ENCODE measurements at regions not wholly inside any gene's neighbourhood (a gene's known extent, or its start where the extent isn't known, plus 50 kb on each side); places are given as distances from the start of the nearest gene placed in this dataset.

DNA sequence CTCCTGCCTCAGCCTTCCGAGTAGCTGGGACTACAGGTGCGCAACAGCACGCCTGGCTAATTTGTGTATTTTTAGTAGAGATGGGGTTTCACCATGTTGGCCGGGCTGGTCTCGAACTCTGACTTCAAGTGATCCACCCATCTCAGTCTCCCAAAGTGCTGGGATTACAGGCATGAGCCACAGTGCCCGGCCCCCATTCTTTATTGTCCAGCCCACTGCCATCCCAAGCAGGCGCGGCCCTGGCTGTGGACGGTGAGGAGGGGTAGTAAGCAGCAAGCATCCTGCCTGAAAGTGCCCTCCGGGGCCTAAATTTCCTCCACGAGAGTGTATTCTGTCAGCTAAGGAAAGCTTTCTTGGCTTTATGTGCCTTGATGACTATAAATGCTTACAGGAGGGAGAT is 113.2 kb upstream of the CSF3R start:
- no peak overlapping the region for H3K56ac ChIP-seq (ENCODE audit: extremely low read depth, insufficient read depth, low read length)
- CTCF ChIA-PET: no interaction called here
- H2BK15ac ChIP-seq (ENCODE audit: low read depth, low read length): no peak overlapping the region
- no peaks in the 10 kb centered on the region for H3K79me1 ChIP-seq (ENCODE audit: low read depth in 1 of 2, low read length in 2 of 2)
- no peak overlapping the region for H3K4me2 ChIP-seq (ENCODE audit: low read depth, low read length)
- intact Hi-C loops (cut with micrococcal nuclease) (no loop called here), dilution Hi-C loops (cut with HindIII; ENCODE audit: low sequenced_read_pairs, unreplicated experiment) (no loop called here), in situ Hi-C loops (cut with MboI; ENCODE audit: low sequenced_read_pairs) (loop anchor here (25.0 kb wide), 1 partner anchor 716 kb away; no protein-coding TSS in a partner anchor)
- H3K27ac ChIP-seq (ENCODE audit: insufficient read depth, low read length): no peak overlapping the region
- H2AK5ac ChIP-seq (ENCODE audit: low read depth, low read length): no peak overlapping the region
- no peaks in the 10 kb centered on the region for H4K20me1 ChIP-seq (ENCODE audit: insufficient read depth, low read length)
- H3K4ac ChIP-seq (ENCODE audit: low read depth, low read length): no peak overlapping the region
- POLR2A ChIA-PET (ENCODE audit: unreplicated experiment): no interaction called here
- TF ChIP-seq POLR2A (IDR thresholded peaks at IDR 0.05; ENCODE audit: low read depth, low read length) (no peak), CHD1 (IDR thresholded peaks at IDR 0.05; ENCODE audit: low read depth, low read length) (no peak), RAD21 (IDR thresholded peaks at IDR 0.05; ENCODE audit: low read length) (no peak), NFE2L2 (IDR thresholded peaks at IDR 0.05; ENCODE audit: low read depth, low read length) (no peak), FOS (IDR thresholded peaks at IDR 0.05; ENCODE audit: low read depth, low read length) (no peak), CEBPB (IDR thresholded peaks at IDR 0.05; ENCODE audit: low read depth, low read length) (no peak), MAZ (IDR thresholded peaks at IDR 0.05; ENCODE audit: borderline replicate concordance, low read depth, low read length) (no peak), MAFK (IDR thresholded peaks at IDR 0.05; ENCODE audit: low read depth, low read length) (no peak), BHLHE40 (IDR thresholded peaks at IDR 0.05; ENCODE audit: low read depth, low read length) (no peak), RFX5 (IDR thresholded peaks at IDR 0.05; ENCODE audit: low read depth, low read length) (no peak), MXI1 (IDR thresholded peaks at IDR 0.05; ENCODE audit: borderline replicate concordance, low read depth, low read length) (no peak), SMC3 (IDR thresholded peaks at IDR 0.05; ENCODE audit: low read depth, low read length) (no peak), RCOR1 (IDR thresholded peaks at IDR 0.05; ENCODE audit: insufficient replicate concordance, low read length) (no peak)
- TF ChIP-seq, protein P1, sequence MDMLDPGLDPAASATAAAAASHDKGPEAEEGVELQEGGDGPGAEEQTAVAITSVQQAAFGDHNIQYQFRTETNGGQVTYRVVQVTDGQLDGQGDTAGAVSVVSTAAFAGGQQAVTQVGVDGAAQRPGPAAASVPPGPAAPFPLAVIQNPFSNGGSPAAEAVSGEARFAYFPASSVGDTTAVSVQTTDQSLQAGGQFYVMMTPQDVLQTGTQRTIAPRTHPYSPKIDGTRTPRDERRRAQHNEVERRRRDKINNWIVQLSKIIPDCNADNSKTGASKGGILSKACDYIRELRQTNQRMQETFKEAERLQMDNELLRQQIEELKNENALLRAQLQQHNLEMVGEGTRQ (IDR thresholded peaks at IDR 0.05; ENCODE audit: low read depth, low read length): no peak
- TF ChIP-seq, protein P2, sequence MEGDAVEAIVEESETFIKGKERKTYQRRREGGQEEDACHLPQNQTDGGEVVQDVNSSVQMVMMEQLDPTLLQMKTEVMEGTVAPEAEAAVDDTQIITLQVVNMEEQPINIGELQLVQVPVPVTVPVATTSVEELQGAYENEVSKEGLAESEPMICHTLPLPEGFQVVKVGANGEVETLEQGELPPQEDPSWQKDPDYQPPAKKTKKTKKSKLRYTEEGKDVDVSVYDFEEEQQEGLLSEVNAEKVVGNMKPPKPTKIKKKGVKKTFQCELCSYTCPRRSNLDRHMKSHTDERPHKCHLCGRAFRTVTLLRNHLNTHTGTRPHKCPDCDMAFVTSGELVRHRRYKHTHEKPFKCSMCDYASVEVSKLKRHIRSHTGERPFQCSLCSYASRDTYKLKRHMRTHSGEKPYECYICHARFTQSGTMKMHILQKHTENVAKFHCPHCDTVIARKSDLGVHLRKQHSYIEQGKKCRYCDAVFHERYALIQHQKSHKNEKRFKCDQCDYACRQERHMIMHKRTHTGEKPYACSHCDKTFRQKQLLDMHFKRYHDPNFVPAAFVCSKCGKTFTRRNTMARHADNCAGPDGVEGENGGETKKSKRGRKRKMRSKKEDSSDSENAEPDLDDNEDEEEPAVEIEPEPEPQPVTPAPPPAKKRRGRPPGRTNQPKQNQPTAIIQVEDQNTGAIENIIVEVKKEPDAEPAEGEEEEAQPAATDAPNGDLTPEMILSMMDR (conservative IDR thresholded peaks at IDR 0.05; ENCODE audit: low read depth, low read length): no peak
- TF ChIP-seq, protein P3, sequence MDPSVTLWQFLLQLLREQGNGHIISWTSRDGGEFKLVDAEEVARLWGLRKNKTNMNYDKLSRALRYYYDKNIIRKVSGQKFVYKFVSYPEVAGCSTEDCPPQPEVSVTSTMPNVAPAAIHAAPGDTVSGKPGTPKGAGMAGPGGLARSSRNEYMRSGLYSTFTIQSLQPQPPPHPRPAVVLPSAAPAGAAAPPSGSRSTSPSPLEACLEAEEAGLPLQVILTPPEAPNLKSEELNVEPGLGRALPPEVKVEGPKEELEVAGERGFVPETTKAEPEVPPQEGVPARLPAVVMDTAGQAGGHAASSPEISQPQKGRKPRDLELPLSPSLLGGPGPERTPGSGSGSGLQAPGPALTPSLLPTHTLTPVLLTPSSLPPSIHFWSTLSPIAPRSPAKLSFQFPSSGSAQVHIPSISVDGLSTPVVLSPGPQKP (IDR thresholded peaks at IDR 0.05; ENCODE audit: borderline replicate concordance, low read depth, low read length): no peak
- H3K4me3 ChIP-seq (ENCODE audit: insufficient read depth, low read depth, low read length): no peak overlapping the region
- no peak overlapping the region for H2BK120ac ChIP-seq (ENCODE audit: low read depth, low read length)
- no peak overlapping the region for H3K14ac ChIP-seq (replicated peaks; ENCODE audit: low read depth, low read length)
- 20% methylated on average over 1 of the region's 11 CpGs; no CpG with 5 or more reads in 1 of the 2 experiments for WGBS, 2 experiments (ENCODE audit: extremely low coverage in 2 of 2, insufficient read length in 1 of 2)
- no peaks in the 10 kb centered on the region for H3K9me1 ChIP-seq (ENCODE audit: insufficient read depth, low read length)
- no peak for ATAC-seq (ENCODE audit: low read depth)
- no peaks in the 10 kb centered on the region for H3K36me3 ChIP-seq (ENCODE audit: control insufficient read depth, insufficient read depth, low read length)
- no peak overlapping the region for H4K8ac ChIP-seq (ENCODE audit: low read depth in 2 of 2, low read length in 2 of 2)
- H3K18ac ChIP-seq (ENCODE audit: low read depth, low read length): no peak overlapping the region
- no peak overlapping the region for H4K91ac ChIP-seq (ENCODE audit: insufficient read depth, low read depth, low read length)
- H3K27me3 ChIP-seq (ENCODE audit: control insufficient read depth, insufficient read depth, low read length): peaks cover 3% of the 10 kb centered on the region; the same call in 1 of the 2 replicates
- H4K5ac ChIP-seq (ENCODE audit: low read depth, low read length): no peak overlapping the region
- H3K9me3 ChIP-seq (ENCODE audit: control insufficient read depth, insufficient read depth, low read length): no peaks in the 10 kb centered on the region
- no peak overlapping the region for H2AFZ ChIP-seq (replicated peaks; ENCODE audit: low read length, poor library complexity)
- DNase-seq: no peak
- H2BK5ac ChIP-seq (ENCODE audit: low read depth, low read length, poor library complexity, severe bottlenecking): no peak overlapping the region
- no peak overlapping the region for H2AK9ac ChIP-seq (replicated peaks; ENCODE audit: low read depth, low read length, poor library complexity)
- no TSS peak for BruUV-seq (replicated peaks)
- H3K23ac ChIP-seq (ENCODE audit: low read depth, low read length): no peak overlapping the region
- no peak overlapping the region for H2BK20ac ChIP-seq (ENCODE audit: low read depth, low read length)
- H3K4me1 ChIP-seq (ENCODE audit: control insufficient read depth, insufficient read depth, low read length): no peaks in the 10 kb centered on the region
- H3K9ac ChIP-seq (ENCODE audit: low read depth, low read length): no peak overlapping the region

Data from IMR-90 (cell line).